Colonic mucosa (tissue), 4 donors: ENCODE measurements at regions not wholly inside any gene's neighbourhood (a gene's known extent, or its start where the extent isn't known, plus 50 kb on each side); places are given as distances from the start of the nearest gene placed in this dataset.

Source experiments
- DNase-seq: peaks from one replicate; pipeline ENCODE4 v3.0.0-alpha.2; 2020
- H3K27ac ChIP-seq: fragments of 200-600 bp; one replicate; pipeline ENCODE4 v1.8.0; 2021
- H3K27me3 ChIP-seq: fragments of 200-600 bp; one replicate; pipeline ENCODE4 v1.8.0; 2021
- H3K36me3 ChIP-seq: fragments of 200-600 bp; one replicate; pipeline ENCODE4 v1.8.0; 2021
- H3K4me1 ChIP-seq: fragments of 200-600 bp; one replicate; pipeline ENCODE4 v1.8.0; 2021; ENCODE audit warnings: mild to moderate bottlenecking
- H3K4me3 ChIP-seq: fragments of 200-600 bp; one replicate; pipeline ENCODE4 v1.8.0; 2021
- H3K9ac ChIP-seq, 2 donors: one replicate each; pipeline ENCODE4 v1.7.0; 2013; ENCODE audit warnings: control low read depth in 2 of 2, low read depth in 2 of 2, low read length in 2 of 2
- H3K9me3 ChIP-seq: fragments of 200-600 bp; one replicate; pipeline ENCODE4 v1.8.0; 2021
- intact Hi-C: fragments of 100-400 bp; cut with DNase I; formaldehyde crosslinking; loops from one replicate; pipeline ENCODE4 v1.14.1; 2022
- TF ChIP-seq, protein P1 (sequence below): fragments of 200-600 bp; IDR thresholded peaks from one replicate; pipeline ENCODE4 v1.8.0; 2022; ENCODE audit warnings: antibody characterized with exemption, mild to moderate bottlenecking
- donor health status: healthy.
- donor health status: DM: no; HTN: no; CAD: no.
- donor health status: DM: no; HTN: no; CAD: no.

GRCh38 chr5:18686253-18686652 is 1052.0 kb downstream of the TAF11L14 start:
- intact Hi-C loops: no loop called here
- no peak overlapping the region for H3K4me3 ChIP-seq
- no peak for DNase-seq
- TF ChIP-seq, protein P1, sequence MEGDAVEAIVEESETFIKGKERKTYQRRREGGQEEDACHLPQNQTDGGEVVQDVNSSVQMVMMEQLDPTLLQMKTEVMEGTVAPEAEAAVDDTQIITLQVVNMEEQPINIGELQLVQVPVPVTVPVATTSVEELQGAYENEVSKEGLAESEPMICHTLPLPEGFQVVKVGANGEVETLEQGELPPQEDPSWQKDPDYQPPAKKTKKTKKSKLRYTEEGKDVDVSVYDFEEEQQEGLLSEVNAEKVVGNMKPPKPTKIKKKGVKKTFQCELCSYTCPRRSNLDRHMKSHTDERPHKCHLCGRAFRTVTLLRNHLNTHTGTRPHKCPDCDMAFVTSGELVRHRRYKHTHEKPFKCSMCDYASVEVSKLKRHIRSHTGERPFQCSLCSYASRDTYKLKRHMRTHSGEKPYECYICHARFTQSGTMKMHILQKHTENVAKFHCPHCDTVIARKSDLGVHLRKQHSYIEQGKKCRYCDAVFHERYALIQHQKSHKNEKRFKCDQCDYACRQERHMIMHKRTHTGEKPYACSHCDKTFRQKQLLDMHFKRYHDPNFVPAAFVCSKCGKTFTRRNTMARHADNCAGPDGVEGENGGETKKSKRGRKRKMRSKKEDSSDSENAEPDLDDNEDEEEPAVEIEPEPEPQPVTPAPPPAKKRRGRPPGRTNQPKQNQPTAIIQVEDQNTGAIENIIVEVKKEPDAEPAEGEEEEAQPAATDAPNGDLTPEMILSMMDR: no peak
- H3K27ac ChIP-seq: no peak overlapping the region
- H3K27me3 ChIP-seq: no peaks in the 10 kb centered on the region
- H3K9ac ChIP-seq: no peak overlapping the region
- no peaks in the 10 kb centered on the region for H3K9me3 ChIP-seq
- H3K4me1 ChIP-seq: no peaks in the 10 kb centered on the region
- no peaks in the 10 kb centered on the region for H3K36me3 ChIP-seq

DNA sequence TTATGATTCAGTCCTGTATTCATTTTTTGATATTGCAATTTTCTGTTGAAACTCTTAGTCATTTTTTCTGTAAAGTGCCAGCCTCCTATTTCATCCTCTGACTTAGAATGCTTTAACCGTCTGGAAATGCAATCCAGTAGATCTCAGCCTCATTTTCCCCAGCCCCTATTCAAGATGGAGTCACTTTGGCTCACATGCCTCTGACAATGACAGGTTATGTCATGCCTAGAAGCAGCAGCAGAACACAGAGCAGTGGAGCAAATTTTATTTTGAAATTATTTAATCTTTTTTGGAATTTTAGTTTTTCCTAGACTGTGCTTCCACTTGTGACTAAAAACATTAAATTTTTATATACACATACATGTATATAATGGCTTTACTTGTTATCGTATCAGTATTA is 1053.2 kb downstream of the TAF11L14 start:
- intact Hi-C loops: no loop called here
- no peak for DNase-seq

DNA sequence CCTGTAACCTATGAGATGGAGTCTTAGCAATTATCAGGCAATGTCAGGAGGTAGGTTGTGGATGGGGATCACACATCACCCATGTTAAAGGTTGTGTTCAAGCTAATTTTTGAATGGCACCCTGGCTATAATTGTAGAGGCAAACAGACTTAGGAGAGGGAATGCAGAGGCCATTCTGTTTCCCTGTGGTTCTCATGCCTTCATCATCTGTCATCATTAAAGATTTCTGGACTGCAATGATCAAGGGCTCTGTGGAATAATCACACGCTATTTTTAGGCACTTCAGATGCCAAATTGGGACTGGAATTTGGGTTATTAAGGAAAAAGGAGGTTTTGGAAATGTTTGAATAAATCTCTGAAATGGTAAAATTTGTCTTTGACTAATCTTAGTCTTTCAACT is 1065.4 kb downstream of the TAF11L14 start:
- TF ChIP-seq, protein P1: no peak
- no peak for DNase-seq
- H3K27ac ChIP-seq: no peak overlapping the region
- H3K4me1 ChIP-seq: no peaks in the 10 kb centered on the region
- no peaks in the 10 kb centered on the region for H3K27me3 ChIP-seq
- H3K36me3 ChIP-seq: no peaks in the 10 kb centered on the region
- H3K4me3 ChIP-seq: no peak overlapping the region
- intact Hi-C loops: loop anchor here (2.0 to 5.0 kb wide), 2 partner anchors 232 to 305 kb away; no protein-coding TSS in a partner anchor
- no peaks in the 10 kb centered on the region for H3K9me3 ChIP-seq
- no peak overlapping the region for H3K9ac ChIP-seq

More for the DNA sequence above, 1053.2 kb downstream of the TAF11L14 start:
- H3K27me3 ChIP-seq: no peaks in the 10 kb centered on the region
- no peaks in the 10 kb centered on the region for H3K9me3 ChIP-seq
- H3K27ac ChIP-seq: no peak overlapping the region
- H3K4me3 ChIP-seq: no peak overlapping the region
- no peaks in the 10 kb centered on the region for H3K36me3 ChIP-seq
- no peaks in the 10 kb centered on the region for H3K4me1 ChIP-seq
- TF ChIP-seq, protein P1: no peak
- no peak overlapping the region for H3K9ac ChIP-seq

- Histone ChIP-seq H3K4me3 (no peak overlapping the region), H3K27me3 (no peaks in the 10 kb centered on the region), H3K27ac (no peak overlapping the region), H3K9ac (no peak overlapping the region), H3K9me3 (no peaks in the 10 kb centered on the region), H3K4me1 (no peaks in the 10 kb centered on the region), H3K36me3 (no peaks in the 10 kb centered on the region)
- TF ChIP-seq, protein P1: no peak
- intact Hi-C loops: no loop called here
- DNase-seq: no peak
Observed at GRCh38 chr5:18702821-18703220, 1068.6 kb downstream of the TAF11L14 start.

DNA sequence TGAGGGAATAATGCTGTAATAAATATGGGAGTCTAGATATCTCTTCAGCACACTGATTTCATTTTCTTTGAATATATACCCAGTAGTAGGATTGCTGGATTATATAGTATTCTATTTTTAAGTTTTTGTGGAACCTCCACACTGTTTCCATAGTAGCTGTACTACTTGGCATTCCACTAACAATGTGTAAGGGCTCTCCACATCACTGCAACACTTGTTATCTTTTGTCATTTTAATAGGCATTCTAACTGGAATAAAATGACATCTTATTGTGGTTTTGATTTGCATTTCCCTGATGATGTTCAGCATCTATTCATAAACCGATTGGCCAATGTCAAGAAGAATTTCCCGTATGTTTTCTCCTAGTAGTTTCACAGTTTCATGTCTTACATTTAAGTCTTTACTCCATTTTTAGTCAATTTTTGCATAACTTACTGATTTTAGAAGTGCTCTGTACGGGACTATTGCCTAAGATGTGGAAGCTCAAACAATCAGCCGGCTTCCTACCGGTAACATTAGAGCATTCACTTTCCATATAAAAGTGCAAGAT is 1078.8 kb downstream of the TAF11L14 start:
- intact Hi-C loops: no loop called here

More for the DNA sequence above, 1078.8 kb downstream of the TAF11L14 start:
- Histone ChIP-seq H3K36me3 (no peaks in the 10 kb centered on the region), H3K4me1 (no peaks in the 10 kb centered on the region), H3K27ac (no peak overlapping the region), H3K9me3 (no peaks in the 10 kb centered on the region), H3K27me3 (no peaks in the 10 kb centered on the region), H3K4me3 (no peak overlapping the region), H3K9ac (no peak overlapping the region)
- DNase-seq: no peak
- TF ChIP-seq, protein P1: no peak
